Occipital lobe (tissue), 1 donor: ENCODE measurements at regions not wholly inside any gene's neighbourhood (a gene's known extent, or its start where the extent isn't known, plus 50 kb on each side); places are given as distances from the start of the nearest gene placed in this dataset.
A peak's percentile ranks its signal among the peaks of the same experiment; 100 is the strongest.

Source experiments
- DNase-seq: peaks from one replicate; lab custom pipeline; 2025; lab: John Stamatoyannopoulos, UW

GRCh38 chr3:177528306-177529070 is 331.2 kb upstream of the TBL1XR1 start:
- DNase-seq: no peak

- DNase-seq: no peak
These were observed 331.8 kb upstream of the TBL1XR1 start for GRCh38 chr3:177529071-177529550.

- DNase-seq: no peak
These were observed 332.5 kb upstream of the TBL1XR1 start for GRCh38 chr3:177529716-177530335.

- no peak for DNase-seq
These were observed 333.6 kb upstream of the TBL1XR1 start for GRCh38 chr3:177530908-177531307.

- no peak for DNase-seq
These were observed 339.6 kb upstream of the TBL1XR1 start for GRCh38 chr3:177536873-177537272.

GRCh38 chr3:177537612-177538011 is 340.3 kb upstream of the TBL1XR1 start:
- no peak for DNase-seq

- peak; percentile 32 for DNase-seq
These were observed 340.9 kb upstream of the TBL1XR1 start for GRCh38 chr3:177538048-177538749.

- no peak for DNase-seq
These were observed 341.8 kb upstream of the TBL1XR1 start for GRCh38 chr3:177538750-177539730.

- no peak for DNase-seq
These were observed 344.3 kb upstream of the TBL1XR1 start for GRCh38 chr3:177541541-177541940.

- DNase-seq: no peak
These were observed 348.7 kb upstream of the TBL1XR1 start for GRCh38 chr3:177545964-177546363.

GRCh38 chr3:177547711-177548350 is 350.5 kb upstream of the TBL1XR1 start:
- DNase-seq: no peak

- DNase-seq: no peak
These were observed 353.4 kb upstream of the TBL1XR1 start for GRCh38 chr3:177550667-177551066.

- no peak for DNase-seq
These were observed 354.2 kb upstream of the TBL1XR1 start for GRCh38 chr3:177551431-177551836.

- no peak for DNase-seq
These were observed 354.8 kb upstream of the TBL1XR1 start for GRCh38 chr3:177552051-177552450.

GRCh38 chr3:177553012-177553411 is 355.7 kb upstream of the TBL1XR1 start:
- no peak for DNase-seq

- DNase-seq: peak; percentile 15
These were observed 356.3 kb upstream of the TBL1XR1 start for GRCh38 chr3:177553579-177553978.

- DNase-seq: peak; percentile 23
These were observed 357.8 kb upstream of the TBL1XR1 start for GRCh38 chr3:177554895-177555759.

- no peak for DNase-seq
These were observed 360.3 kb upstream of the TBL1XR1 start for GRCh38 chr3:177557548-177557947.

- DNase-seq: no peak
These were observed 364.1 kb upstream of the TBL1XR1 start for GRCh38 chr3:177561365-177561764.
